ENCODE measurements at regions not wholly inside any gene's neighbourhood (a gene's known extent, or its start where the extent isn't known, plus 50 kb on each side); places are given as distances from the start of the nearest gene placed in this dataset.

- TF ChIP-seq ZZZ3 (CRISPR knock-in tag; IDR thresholded peaks at IDR 0.05; ENCODE audit: borderline replicate concordance) (no peak), KLF16 (CRISPR knock-in tag; IDR thresholded peaks at IDR 0.05) (peak in 1 of 2 experiments; percentile 77; a peak in 2 of 4 replicates), EED (CRISPR knock-in tag; IDR thresholded peaks at IDR 0.05) (no peak), HINFP (CRISPR knock-in tag; IDR thresholded peaks at IDR 0.05; ENCODE audit: low read depth) (no peak), ZFYVE20 (CRISPR knock-in tag; IDR thresholded peaks at IDR 0.05; ENCODE audit: borderline replicate concordance, low read depth) (no peak), FOXA3 (CRISPR knock-in tag; IDR thresholded peaks at IDR 0.05) (peak; percentile 82), POGK (CRISPR knock-in tag; conservative IDR thresholded peaks at IDR 0.05) (0 out of 2 replicates have a peak, but pooled peaks have one; percentile 55), ZFP82 (CRISPR knock-in tag; IDR thresholded peaks at IDR 0.05; ENCODE audit: borderline replicate concordance) (no peak), FOXA1 (IDR thresholded peaks at IDR 0.05) (no peak), FOXA1 (CRISPR knock-in tag; IDR thresholded peaks at IDR 0.05) (peak; percentile 77), DPF2 (CRISPR knock-in tag; IDR thresholded peaks at IDR 0.05; ENCODE audit: borderline replicate concordance, low read depth) (peak; percentile 88), ZFP36 (IDR thresholded peaks at IDR 0.05; ENCODE audit: borderline replicate concordance, low read depth, low read length, partially characterized antibody) (no peak), NFE2L2 (IDR thresholded peaks at IDR 0.05; ENCODE audit: low read length) (no peak), MYNN (CRISPR knock-in tag; IDR thresholded peaks at IDR 0.05; ENCODE audit: low read depth) (no peak), AHR (CRISPR knock-in tag; IDR thresholded peaks at IDR 0.05) (no peak), ZNF329 (CRISPR knock-in tag; IDR thresholded peaks at IDR 0.05; ENCODE audit: low read depth) (no peak), RARG (CRISPR knock-in tag; IDR thresholded peaks at IDR 0.05; ENCODE audit: low read depth) (no peak), SCMH1 (CRISPR knock-in tag; IDR thresholded peaks at IDR 0.05; ENCODE audit: borderline replicate concordance) (no peak), HMG20A (CRISPR knock-in tag; IDR thresholded peaks at IDR 0.05; ENCODE audit: borderline replicate concordance) (peak; percentile 94), ZBTB8A (CRISPR knock-in tag; IDR thresholded peaks at IDR 0.05; ENCODE audit: borderline replicate concordance, low read depth) (no peak), PLSCR1 (CRISPR knock-in tag; IDR thresholded peaks at IDR 0.05; ENCODE audit: borderline replicate concordance) (no peak), TBX2 (CRISPR knock-in tag; IDR thresholded peaks at IDR 0.05; ENCODE audit: borderline replicate concordance) (peak; percentile 91), FOSL1 (CRISPR knock-in tag; IDR thresholded peaks at IDR 0.05; ENCODE audit: borderline replicate concordance) (no peak), ZNF281 (CRISPR knock-in tag; IDR thresholded peaks at IDR 0.05; ENCODE audit: borderline replicate concordance) (peak; percentile 70; the same call in 1 of the 2 replicates), ZNF331 (CRISPR knock-in tag; IDR thresholded peaks at IDR 0.05) (peak; percentile 90)
Measured at GRCh38 chr4:12933760-12934221, 550.3 kb downstream of the RAB28 start (continued).

Data from HepG2 (cell line).